Uterus (tissue), 2 donors: ENCODE measurements at regions not wholly inside any gene's neighbourhood (a gene's known extent, or its start where the extent isn't known, plus 50 kb on each side); places are given as distances from the start of the nearest gene placed in this dataset.

ENCODE experiments used
- POLR2A ChIP-seq, 2 donors: fragments of 450-650 bp; IDR thresholded peaks; one replicate each; pipeline ENCODE4 v1.6.1; 2016; ENCODE audit warnings: antibody characterized with exemption in 2 of 2, mild to moderate bottlenecking in 1 of 2, moderate library complexity in 1 of 2
- TF ChIP-seq, protein P1 (sequence below), 4 experiments: fragments of 200-600 bp in 2 of 4; fragments of 450-650 bp in 2 of 4; sonication (generic) in 2 of 4; IDR thresholded peaks; one replicate each; pipeline ENCODE4 v1.5.1; 2016 to 2019; ENCODE audit warnings: antibody characterized with exemption in 4 of 4, mild to moderate bottlenecking in 2 of 4, moderate library complexity in 1 of 4

DNA sequence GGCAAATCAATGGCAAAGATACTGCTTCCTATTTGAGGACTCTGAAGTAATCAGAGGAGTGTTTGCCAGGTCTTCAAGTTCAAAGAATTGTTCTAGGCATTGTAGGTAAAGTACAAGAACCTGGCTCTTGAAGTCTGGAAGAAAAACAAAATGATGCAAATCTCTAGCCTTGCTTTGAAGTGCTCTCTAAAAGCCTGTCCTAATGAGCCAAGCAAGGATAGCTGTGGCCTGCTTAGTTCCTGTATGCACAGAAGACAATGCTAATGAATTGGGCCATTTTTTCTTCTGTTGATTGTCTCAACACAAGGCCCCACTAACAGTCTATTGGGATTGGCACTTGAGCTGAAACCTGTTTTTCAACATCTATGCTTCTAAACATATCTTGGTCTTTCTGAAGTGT is 165.0 kb upstream of the POU3F2 start:
- no peak for TF ChIP-seq POLR2A (IDR thresholded peaks at IDR 0.05)
- TF ChIP-seq, protein P1, sequence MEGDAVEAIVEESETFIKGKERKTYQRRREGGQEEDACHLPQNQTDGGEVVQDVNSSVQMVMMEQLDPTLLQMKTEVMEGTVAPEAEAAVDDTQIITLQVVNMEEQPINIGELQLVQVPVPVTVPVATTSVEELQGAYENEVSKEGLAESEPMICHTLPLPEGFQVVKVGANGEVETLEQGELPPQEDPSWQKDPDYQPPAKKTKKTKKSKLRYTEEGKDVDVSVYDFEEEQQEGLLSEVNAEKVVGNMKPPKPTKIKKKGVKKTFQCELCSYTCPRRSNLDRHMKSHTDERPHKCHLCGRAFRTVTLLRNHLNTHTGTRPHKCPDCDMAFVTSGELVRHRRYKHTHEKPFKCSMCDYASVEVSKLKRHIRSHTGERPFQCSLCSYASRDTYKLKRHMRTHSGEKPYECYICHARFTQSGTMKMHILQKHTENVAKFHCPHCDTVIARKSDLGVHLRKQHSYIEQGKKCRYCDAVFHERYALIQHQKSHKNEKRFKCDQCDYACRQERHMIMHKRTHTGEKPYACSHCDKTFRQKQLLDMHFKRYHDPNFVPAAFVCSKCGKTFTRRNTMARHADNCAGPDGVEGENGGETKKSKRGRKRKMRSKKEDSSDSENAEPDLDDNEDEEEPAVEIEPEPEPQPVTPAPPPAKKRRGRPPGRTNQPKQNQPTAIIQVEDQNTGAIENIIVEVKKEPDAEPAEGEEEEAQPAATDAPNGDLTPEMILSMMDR (IDR thresholded peaks at IDR 0.05): no peak
